Vagina (tissue), 2 donors: ENCODE measurements at regions not wholly inside any gene's neighbourhood (a gene's known extent, or its start where the extent isn't known, plus 50 kb on each side); places are given as distances from the start of the nearest gene placed in this dataset.

Experiments used
- DNase-seq, 2 donors: peaks; one replicate each; pipeline ENCODE4 v3.0.0-alpha.2; 2017; ENCODE audit errors: extremely low spot score in 2 of 2
- H3K27ac ChIP-seq: fragments of 200-600 bp; sonication (generic); one replicate; pipeline ENCODE4 v1.5.1; 2019
- H3K27me3 ChIP-seq: fragments of 200-600 bp; sonication (generic); one replicate; pipeline ENCODE4 v1.5.1; 2019
- H3K36me3 ChIP-seq, 2 donors: fragments of 200-600 bp; sonication (generic); one replicate each; pipeline ENCODE4 v1.5.1; 2017 to 2019
- H3K4me1 ChIP-seq: fragments of 200-600 bp; sonication (generic); one replicate; pipeline ENCODE4 v1.5.1; 2019
- H3K4me3 ChIP-seq, 2 donors: fragments of 200-600 bp; sonication (generic); 1 replicate in 1 of 2; 2 replicates in 1 of 2; pipeline ENCODE4 v1.5.1; 2016 to 2019
- H3K9me3 ChIP-seq: fragments of 200-600 bp; sonication (generic); one replicate; pipeline ENCODE4 v1.5.1; 2019
- CTCF ChIP-seq, 3 experiments: fragments of 450-650 bp in 2 of 3; fragments of 200-600 bp in 1 of 3; sonication (generic) in 1 of 3; IDR thresholded peaks; one replicate each; pipeline ENCODE4 v1.5.1; 2017 to 2019; ENCODE audit warnings: antibody characterized with exemption in 3 of 3, mild to moderate bottlenecking in 2 of 3, moderate library complexity in 2 of 3
- POLR2A ChIP-seq, 2 donors: fragments of 450-650 bp; IDR thresholded peaks; one replicate each; pipeline ENCODE4 v1.6.1; 2017; ENCODE audit warnings: antibody characterized with exemption in 2 of 2, mild to moderate bottlenecking in 2 of 2, moderate library complexity in 2 of 2
- POLR2AphosphoS5 ChIP-seq, 2 donors: sonication (generic); formaldehyde crosslinking; IDR thresholded peaks; one replicate each; pipeline ENCODE4 v1.9.0; 2017; ENCODE audit warnings: antibody characterized with exemption in 2 of 2, mild to moderate bottlenecking in 2 of 2, low read depth in 1 of 2; ENCODE audit not compliant: insufficient read depth in 1 of 2
- intact Hi-C: fragments of 100-400 bp; cut with DNase I; formaldehyde crosslinking; loops from one replicate; pipeline ENCODE4 v1.15.1; 2023

- H3K27me3 ChIP-seq = no peaks in the 10 kb centered on the region
- no peak overlapping the region for H3K27ac ChIP-seq
- no peak for DNase-seq
- no peaks in the 10 kb centered on the region for H3K4me1 ChIP-seq
- H3K4me3 ChIP-seq = no peak overlapping the region
- H3K9me3 ChIP-seq = no peaks in the 10 kb centered on the region
- TF ChIP-seq POLR2AphosphoS5 (IDR thresholded peaks at IDR 0.05; ENCODE audit: insufficient read depth in 1 of 2, low read depth in 1 of 2) (no peak), POLR2A (IDR thresholded peaks at IDR 0.05) (no peak), CTCF (IDR thresholded peaks at IDR 0.05) (no peak)
- intact Hi-C loops = no loop called here
- H3K36me3 ChIP-seq = no peaks in the 10 kb centered on the region
Measured at GRCh38 chr18:4653418-4653817, 198.3 kb upstream of the DLGAP1 start.

GRCh38 chr18:4641771-4642368, 186.8 kb upstream of the DLGAP1 start:
- no peaks in the 10 kb centered on the region for H3K9me3 ChIP-seq

GRCh38 chr18:4640349-4641012, 185.4 kb upstream of the DLGAP1 start:
- no peak overlapping the region for H3K4me3 ChIP-seq
- no peaks in the 10 kb centered on the region for H3K36me3 ChIP-seq
- no peaks in the 10 kb centered on the region for H3K4me1 ChIP-seq
- TF ChIP-seq POLR2A (IDR thresholded peaks at IDR 0.05) (no peak), POLR2AphosphoS5 (IDR thresholded peaks at IDR 0.05; ENCODE audit: insufficient read depth in 1 of 2, low read depth in 1 of 2) (no peak), CTCF (IDR thresholded peaks at IDR 0.05) (no peak)
- H3K27ac ChIP-seq = no peak overlapping the region
- no peak for DNase-seq
- no peaks in the 10 kb centered on the region for H3K27me3 ChIP-seq
- H3K9me3 ChIP-seq = no peaks in the 10 kb centered on the region
- intact Hi-C loops = no loop called here

More at GRCh38 chr18:4641771-4642368, 186.8 kb upstream of the DLGAP1 start:
- intact Hi-C loops = no loop called here
- H3K27ac ChIP-seq = no peak overlapping the region
- H3K27me3 ChIP-seq = no peaks in the 10 kb centered on the region
- TF ChIP-seq POLR2AphosphoS5 (IDR thresholded peaks at IDR 0.05; ENCODE audit: insufficient read depth in 1 of 2, low read depth in 1 of 2) = no peak
- TF ChIP-seq POLR2A (IDR thresholded peaks at IDR 0.05) = no peak
- TF ChIP-seq CTCF (IDR thresholded peaks at IDR 0.05) = no peak
- H3K36me3 ChIP-seq = no peaks in the 10 kb centered on the region
- DNase-seq = no peak
- no peak overlapping the region for H3K4me3 ChIP-seq
- H3K4me1 ChIP-seq = no peaks in the 10 kb centered on the region

- TF ChIP-seq CTCF (IDR thresholded peaks at IDR 0.05) = no peak
- no peak for TF ChIP-seq POLR2AphosphoS5 (IDR thresholded peaks at IDR 0.05; ENCODE audit: insufficient read depth in 1 of 2, low read depth in 1 of 2)
- TF ChIP-seq POLR2A (IDR thresholded peaks at IDR 0.05) = no peak
- Histone ChIP-seq H3K36me3 (no peaks in the 10 kb centered on the region), H3K4me1 (no peaks in the 10 kb centered on the region), H3K9me3 (no peaks in the 10 kb centered on the region), H3K4me3 (no peak overlapping the region), H3K27ac (no peak overlapping the region), H3K27me3 (no peaks in the 10 kb centered on the region)
- intact Hi-C loops = no loop called here
- DNase-seq = no peak
Measured at GRCh38 chr18:4639628-4640310, 184.7 kb upstream of the DLGAP1 start.

GRCh38 chr18:4638680-4639079, 183.6 kb upstream of the DLGAP1 start:
- H3K27me3 ChIP-seq = no peaks in the 10 kb centered on the region
- intact Hi-C loops = no loop called here
- H3K4me3 ChIP-seq = no peak overlapping the region
- TF ChIP-seq POLR2A (IDR thresholded peaks at IDR 0.05) = no peak
- no peak for TF ChIP-seq CTCF (IDR thresholded peaks at IDR 0.05)
- TF ChIP-seq POLR2AphosphoS5 (IDR thresholded peaks at IDR 0.05; ENCODE audit: insufficient read depth in 1 of 2, low read depth in 1 of 2) = no peak
- H3K9me3 ChIP-seq = no peaks in the 10 kb centered on the region
- H3K4me1 ChIP-seq = no peaks in the 10 kb centered on the region
- no peak overlapping the region for H3K27ac ChIP-seq
- no peak for DNase-seq
- H3K36me3 ChIP-seq = no peaks in the 10 kb centered on the region
